H1 (cell line): ENCODE measurements at regions not wholly inside any gene's neighbourhood (a gene's known extent, or its start where the extent isn't known, plus 50 kb on each side); places are given as distances from the start of the nearest gene placed in this dataset.

Experiments
- CTCF ChIA-PET: fragments of 300-600 bp; sonication (Branson Sonifier 250); formaldehyde crosslinking; loops from one replicate; lab custom pipeline; 2021; ENCODE audit not compliant: partially characterized antibody; lab: Charles Lee
- POLR2A ChIA-PET: fragments of 300-600 bp; sonication (Branson Sonifier 250); formaldehyde crosslinking; loops from one replicate; lab custom pipeline; 2021; ENCODE audit warnings: inconsistent platforms; ENCODE audit not compliant: partially characterized antibody; lab: Charles Lee
- DNase-seq, 2 experiments: peaks; one replicate each; pipeline versions ENCODE4 v3.0.0 to v3.0.0-alpha.2; 2010 to 2022; ENCODE audit warnings: low spot score in 2 of 2, low read depth in 1 of 2, mixed read lengths in 1 of 2
- FAIRE-seq: peaks from 2 replicates; lab custom pipeline; 2011; peaks lifted over from hg19 to GRCh38; lab: Jason Lieb, UNC
- H2AFZ ChIP-seq: 2 replicates; pipeline ENCODE4 v1.8.1; 2012; ENCODE audit warnings: low read length, inconsistent platforms
- H2AK5ac ChIP-seq: 2 replicates; pipeline ENCODE4 v1.6.1; 2013; ENCODE audit warnings: low read depth, low read length
- H2BK120ac ChIP-seq: replicated peaks from 2 replicates; pipeline ENCODE3; 2013; ENCODE audit warnings: low read depth, low read length, inconsistent platforms
- H2BK12ac ChIP-seq: 2 replicates; pipeline ENCODE4 v1.6.1; 2013; ENCODE audit warnings: low read depth, low read length
- H2BK15ac ChIP-seq: 2 replicates; pipeline ENCODE4 v1.6.1; 2013; ENCODE audit warnings: low read length
- H2BK20ac ChIP-seq: 2 replicates; pipeline ENCODE4 v1.6.1; 2013; ENCODE audit warnings: low read length
- H2BK5ac ChIP-seq: 2 replicates; pipeline ENCODE4 v1.6.1; 2013; ENCODE audit warnings: low read depth, low read length
- H3K14ac ChIP-seq: 2 replicates; pipeline ENCODE4 v1.6.1; 2013; ENCODE audit warnings: inconsistent platforms; ENCODE audit not compliant: insufficient read length
- H3K18ac ChIP-seq: 2 replicates; pipeline ENCODE4 v1.6.1; 2013; ENCODE audit warnings: low read length; ENCODE audit errors: extremely low read depth
- H3K23ac ChIP-seq: 2 replicates; pipeline ENCODE4 v1.6.1; 2013; ENCODE audit warnings: inconsistent platforms; ENCODE audit not compliant: insufficient read length
- H3K23me2 ChIP-seq: 2 replicates; pipeline ENCODE4 v1.6.1; 2013; ENCODE audit warnings: low read depth, low read length
- H3K27ac ChIP-seq: 2 replicates; pipeline ENCODE4 v1.6.1; 2011; ENCODE audit warnings: low read depth, low read length, inconsistent platforms
- H3K27me3 ChIP-seq, 4 experiments: replicated peaks in 1 of 4; 1 replicate in 1 of 4; 2 replicates in 3 of 4; pipeline versions ENCODE4 v1.6.1 to v1.8.1; 2011 to 2013; ENCODE audit warnings: low read length in 3 of 4, mild to moderate bottlenecking in 3 of 4, inconsistent platforms in 2 of 4, mixed read lengths in 2 of 4, moderate library complexity in 1 of 4; ENCODE audit not compliant: control insufficient read depth in 3 of 4, insufficient read depth in 3 of 4; ENCODE audit errors: extremely low read depth in 1 of 4
- H3K36me3 ChIP-seq, 4 experiments: 2 replicates each; pipeline versions ENCODE4 v1.6.1 to v1.8.1; 2011 to 2013; ENCODE audit warnings: mild to moderate bottlenecking in 4 of 4, low read length in 3 of 4, moderate library complexity in 2 of 4, control low read depth in 1 of 4, inconsistent platforms in 1 of 4; ENCODE audit not compliant: insufficient read depth in 4 of 4, control insufficient read depth in 2 of 4
- H3K4ac ChIP-seq: replicated peaks from 2 replicates; pipeline ENCODE3; 2013; ENCODE audit warnings: low read length, low read depth, mixed read lengths, inconsistent platforms; ENCODE audit not compliant: insufficient read length
- H3K4me1 ChIP-seq, 4 experiments: replicated peaks in 1 of 4; 1 replicate in 1 of 4; 2 replicates in 3 of 4; pipeline versions ENCODE4 v1.6.1 to v1.8.1; 2011 to 2013; ENCODE audit warnings: low read length in 3 of 4, inconsistent platforms in 2 of 4, mixed read lengths in 1 of 4; ENCODE audit not compliant: insufficient read depth in 4 of 4, control insufficient read depth in 3 of 4
- H3K4me2 ChIP-seq, 2 experiments: 2 replicates each; pipeline versions ENCODE4 v1.6.1 to v1.8.1; 2011 to 2013; ENCODE audit warnings: low read depth in 2 of 2, low read length in 2 of 2, control low read depth in 1 of 2, inconsistent platforms in 1 of 2, mild to moderate bottlenecking in 1 of 2; ENCODE audit not compliant: insufficient read depth in 1 of 2
- H3K4me3 ChIP-seq, 4 experiments: fragments of 200-600, 300-600 bp in 1 of 4; sonication (generic), shearing (Covaris generic), sonication (Bioruptor Twin) in 1 of 4; 2 replicates each; pipeline versions ENCODE4 v1.5.1 to v1.8.1; 2011 to 2016; ENCODE audit warnings: low read length in 4 of 4, low read depth in 3 of 4, control low read depth in 2 of 4, inconsistent platforms in 2 of 4, mild to moderate bottlenecking in 2 of 4, mixed read lengths in 1 of 4, moderate library complexity in 1 of 4; ENCODE audit not compliant: insufficient read depth in 2 of 4; ENCODE audit errors: extremely low read depth in 1 of 4
- H3K56ac ChIP-seq: replicated peaks from 2 replicates; pipeline ENCODE3; 2013; ENCODE audit warnings: low read depth, mild to moderate bottlenecking, mixed read lengths, low read length, inconsistent platforms; ENCODE audit not compliant: insufficient read length
- H3K79me1 ChIP-seq: 2 replicates; pipeline ENCODE4 v1.6.1; 2013; ENCODE audit warnings: low read depth, low read length, control low read depth
- H3K79me2 ChIP-seq, 2 experiments: 2 replicates each; pipeline versions ENCODE4 v1.6.1 to v1.8.1; 2012 to 2013; ENCODE audit warnings: low read length in 2 of 2, mild to moderate bottlenecking in 2 of 2, inconsistent platforms in 1 of 2; ENCODE audit not compliant: insufficient read depth in 2 of 2, control insufficient read depth in 1 of 2
- H3K9ac ChIP-seq, 4 experiments: replicated peaks in 1 of 4; 1 replicate in 1 of 4; 2 replicates in 3 of 4; pipeline versions ENCODE4 v1.6.1 to v1.8.1; 2011 to 2013; ENCODE audit warnings: low read depth in 3 of 4, low read length in 3 of 4, control low read depth in 2 of 4, mild to moderate bottlenecking in 2 of 4, moderate library complexity in 2 of 4, inconsistent platforms in 1 of 4; ENCODE audit errors: extremely low read depth in 1 of 4
- H3K9me3 ChIP-seq, 2 experiments: 2 replicates each; pipeline versions ENCODE4 v1.6.1 to v1.8.1; 2012 to 2013; ENCODE audit warnings: mild to moderate bottlenecking in 2 of 2, moderate library complexity in 2 of 2, control low read depth in 1 of 2, inconsistent platforms in 1 of 2, low read depth in 1 of 2, low read length in 1 of 2, mixed read lengths in 1 of 2; ENCODE audit not compliant: insufficient read depth in 2 of 2
- H4K20me1 ChIP-seq, 2 experiments: replicated peaks in 1 of 2; 2 replicates each; pipeline versions ENCODE3 to v1.8.1; 2011 to 2013; ENCODE audit warnings: inconsistent platforms in 2 of 2, low read length in 2 of 2, mild to moderate bottlenecking in 1 of 2; ENCODE audit not compliant: insufficient read depth in 2 of 2, control insufficient read depth in 1 of 2
- H4K5ac ChIP-seq: 2 replicates; pipeline ENCODE4 v1.6.1; 2013; ENCODE audit warnings: low read length, low read depth, mixed read lengths, inconsistent platforms; ENCODE audit not compliant: insufficient read length
- H4K8ac ChIP-seq: 2 replicates; pipeline ENCODE4 v1.8.0; 2013; ENCODE audit warnings: mild to moderate bottlenecking, moderate library complexity, low read length, inconsistent platforms; ENCODE audit not compliant: insufficient read depth; ENCODE audit errors: extremely low read depth
- H4K91ac ChIP-seq: replicated peaks from 2 replicates; pipeline ENCODE3; 2013; ENCODE audit warnings: low read length, mixed read lengths, inconsistent platforms; ENCODE audit not compliant: insufficient read length
- TCF12 ChIP-seq: IDR thresholded peaks from 2 replicates; pipeline ENCODE4 v1.6.1; 2011; ENCODE audit warnings: low read depth, mild to moderate bottlenecking, low read length
- WGBS, 2 experiments: shearing (Covaris generic) in 1 of 2; methylation state at CpG; one replicate each; pipeline versions ENCODE4 v1.1.6 to v1.1.7; 2013 to 2015; ENCODE audit warnings: low lambda C conversion rate in 2 of 2, mixed read lengths in 2 of 2, inconsistent platforms in 1 of 2, low coverage in 1 of 2, missing lambda C conversion rate in 1 of 2; ENCODE audit not compliant: insufficient replicate concordance in 2 of 2, insufficient coverage in 1 of 2, insufficient read length in 1 of 2; ENCODE audit errors: extremely low coverage in 1 of 2, missing lambda C conversion rate in 1 of 2; 5-methylcytosine and 5-hydroxymethylcytosine counted together

DNA sequence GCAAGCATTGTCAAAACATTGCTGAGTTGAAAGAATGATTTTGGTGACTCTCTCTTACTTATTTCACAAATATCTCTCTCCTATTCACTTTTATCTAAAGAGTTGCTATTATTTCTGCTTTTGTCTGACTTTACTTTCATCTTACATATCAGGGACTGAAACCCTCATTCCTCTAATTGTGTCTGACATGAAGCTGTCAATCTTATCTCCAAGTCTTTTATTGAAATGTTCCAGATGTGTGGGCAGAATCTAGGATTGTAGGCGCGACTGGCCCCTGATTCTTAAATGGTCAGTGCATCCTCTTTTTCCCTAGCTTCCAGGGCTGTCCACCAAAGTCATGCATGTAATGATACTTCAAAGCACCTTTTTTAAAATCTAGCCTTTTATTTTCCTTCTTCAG lies 174.6 kb downstream of the NDFIP2 start:
- Histone ChIP-seq H2BK12ac (no peak overlapping the region), H3K4ac (no peak overlapping the region), H3K4me3 (no peak overlapping the region), H3K18ac (no peak overlapping the region), H4K91ac (no peak overlapping the region), H2BK120ac (no peak overlapping the region), H3K36me3 (no peaks in the 10 kb centered on the region), H3K9ac (no peak overlapping the region), H3K23me2 (no peaks in the 10 kb centered on the region), H3K9me3 (no peaks in the 10 kb centered on the region), H3K79me1 (no peaks in the 10 kb centered on the region), H4K8ac (no peak overlapping the region)
- no peak for DNase-seq
- no peak for FAIRE-seq
- TF ChIP-seq TCF12 = no peak
- TF ChIP-seq, all 59 proteins: peak for 0
- H4K5ac ChIP-seq = no peak overlapping the region
- 86% methylated on average over 2 of the region's 2 CpGs; no CpG with 5 or more reads in 1 of the 2 experiments for WGBS, 2 experiments
- no peak overlapping the region for H2BK15ac ChIP-seq
- no peak overlapping the region for H3K23ac ChIP-seq
- H3K27ac ChIP-seq = no peak overlapping the region
- ChIA-PET POLR2A (no interaction called here), CTCF (interaction anchor here (0.7 to 3.0 kb wide), 3 partner anchors 13 to 1324 kb away, joined by 3 to 8 read pairs (median 4); no protein-coding TSS in a partner anchor)
- H3K27me3 ChIP-seq = no peaks in the 10 kb centered on the region
- H3K14ac ChIP-seq = no peak overlapping the region
- H3K4me2 ChIP-seq = no peak overlapping the region
- H3K4me1 ChIP-seq = peaks cover 0 to 5% (median 2%) of the 10 kb centered on the region in 4 experiments; a peak in 3 of 7 replicates
- H2BK20ac ChIP-seq = no peak overlapping the region
- no peak overlapping the region for H2AFZ ChIP-seq
- H2BK5ac ChIP-seq = no peak overlapping the region
- no peak overlapping the region for H2AK5ac ChIP-seq
- no peak overlapping the region for H3K56ac ChIP-seq
- no peaks in the 10 kb centered on the region for H3K79me2 ChIP-seq
- no peaks in the 10 kb centered on the region for H4K20me1 ChIP-seq
